Effector memory CD8-positive, alpha-beta T cell (primary cell): ENCODE measurements at regions not wholly inside any gene's neighbourhood (a gene's known extent, or its start where the extent isn't known, plus 50 kb on each side); places are given as distances from the start of the nearest gene placed in this dataset.
"Not testable (repeated sequence)": the region's sequence is repeated elsewhere in the genome, so short reads cannot be mapped to it uniquely, and the experiment has no call there.

ENCODE experiments used
- ATAC-seq: fragments of 150-1000 bp; cut with Tn5 transposase; replicated peaks from 2 replicates; pipeline ENCODE4 v1.10.0; 2021; ENCODE audit warnings: mild to moderate bottlenecking, moderate library complexity
- DNase-seq, 3 experiments: peaks; one replicate each; pipeline ENCODE4 v3.0.0; 2021
- H3K27ac Mint-ChIP-seq, 2 donors: one replicate each; pipeline ENCODE4 v1.8.0; 2022; ENCODE audit warnings: mild to moderate bottlenecking in 2 of 2, mixed read lengths in 2 of 2, moderate library complexity in 2 of 2
- H3K27me3 Mint-ChIP-seq, 2 donors: one replicate each; pipeline ENCODE4 v1.8.0; 2022; ENCODE audit warnings: mixed read lengths in 2 of 2
- H3K36me3 Mint-ChIP-seq: one replicate; pipeline ENCODE4 v1.8.0; 2022; ENCODE audit warnings: mild to moderate bottlenecking, moderate library complexity, mixed read lengths; ENCODE audit not compliant: insufficient read depth
- H3K4me1 Mint-ChIP-seq, 2 donors: one replicate each; pipeline ENCODE4 v1.8.0; 2022; ENCODE audit warnings: low read depth in 2 of 2, mixed read lengths in 2 of 2
- H3K4me3 Mint-ChIP-seq, 2 donors: one replicate each; pipeline ENCODE4 v1.8.0; 2022; ENCODE audit warnings: mild to moderate bottlenecking in 2 of 2, mixed read lengths in 2 of 2, moderate library complexity in 2 of 2
- H3K9me3 Mint-ChIP-seq, 2 donors: one replicate each; pipeline ENCODE4 v1.8.0; 2022; ENCODE audit warnings: mixed read lengths in 2 of 2

- Mint-ChIP-seq H3K27ac (no peak overlapping the region), H3K36me3 (no peaks in the 10 kb centered on the region), H3K27me3 (peaks cover 0 to 24% of the 10 kb centered on the region in 2 donors), H3K9me3 (no peaks in the 10 kb centered on the region), H3K4me1 (no peaks in the 10 kb centered on the region), H3K4me3 (no peak overlapping the region)
- no peak for DNase-seq
- no peak for ATAC-seq
Observed at GRCh38 chr12:124679533-124680371, 112.3 kb upstream of the NCOR2 start.

GRCh38 chr12:124679047-124679446 lies 111.6 kb upstream of the NCOR2 start:
- Mint-ChIP-seq H3K36me3 (no peaks in the 10 kb centered on the region), H3K4me3 (no peak overlapping the region), H3K27me3 (peaks cover 0 to 24% of the 10 kb centered on the region in 2 donors), H3K4me1 (no peaks in the 10 kb centered on the region), H3K9me3 (no peaks in the 10 kb centered on the region), H3K27ac (no peak overlapping the region)
- DNase-seq (no peak), ATAC-seq (no peak)

GRCh38 chr12:124678421-124678893 lies 111.0 kb upstream of the NCOR2 start:
- Mint-ChIP-seq H3K4me3 (no peak overlapping the region), H3K27me3 (peaks cover 0 to 24% of the 10 kb centered on the region in 2 donors), H3K9me3 (no peaks in the 10 kb centered on the region), H3K27ac (no peak overlapping the region), H3K4me1 (no peaks in the 10 kb centered on the region), H3K36me3 (no peaks in the 10 kb centered on the region)
- DNase-seq (no peak), ATAC-seq (no peak)

- H3K27ac Mint-ChIP-seq, result no peak overlapping the region
- no peaks in the 10 kb centered on the region for H3K4me1 Mint-ChIP-seq
- H3K36me3 Mint-ChIP-seq, result no peaks in the 10 kb centered on the region
- DNase-seq (no peak), ATAC-seq (no peak)
- peaks cover 0 to 17% of the 10 kb centered on the region in 2 donors for H3K27me3 Mint-ChIP-seq
- no peak overlapping the region for H3K4me3 Mint-ChIP-seq
- H3K9me3 Mint-ChIP-seq, result no peaks in the 10 kb centered on the region
Observed at GRCh38 chr12:124677552-124678356, 110.3 kb upstream of the NCOR2 start.

GRCh38 chr12:124676714-124677462 lies 109.5 kb upstream of the NCOR2 start:
- DNase-seq, result no peak
- H3K9me3 Mint-ChIP-seq, result no peaks in the 10 kb centered on the region
- no peak for ATAC-seq
- H3K4me1 Mint-ChIP-seq, result no peaks in the 10 kb centered on the region
- peaks cover 0 to 13% of the 10 kb centered on the region in 2 donors for H3K27me3 Mint-ChIP-seq
- H3K27ac Mint-ChIP-seq, result no peak overlapping the region
- no peak overlapping the region for H3K4me3 Mint-ChIP-seq
- H3K36me3 Mint-ChIP-seq, result no peaks in the 10 kb centered on the region

GRCh38 chr12:124675881-124676713 lies 108.7 kb upstream of the NCOR2 start:
- H3K36me3 Mint-ChIP-seq, result no peaks in the 10 kb centered on the region
- H3K9me3 Mint-ChIP-seq, result no peaks in the 10 kb centered on the region
- H3K4me3 Mint-ChIP-seq, result no peak overlapping the region
- H3K27ac Mint-ChIP-seq, result no peak overlapping the region
- no peaks in the 10 kb centered on the region for H3K4me1 Mint-ChIP-seq
- no peak for ATAC-seq
- peaks cover 0 to 13% of the 10 kb centered on the region in 2 donors for H3K27me3 Mint-ChIP-seq
- no peak for DNase-seq

- Mint-ChIP-seq H3K27me3 (peaks cover 0 to 13% of the 10 kb centered on the region in 2 donors), H3K4me1 (no peaks in the 10 kb centered on the region), H3K27ac (no peak overlapping the region), H3K9me3 (no peaks in the 10 kb centered on the region), H3K4me3 (no peak overlapping the region), H3K36me3 (no peaks in the 10 kb centered on the region)
- ATAC-seq (no peak), DNase-seq (no peak)
Observed at GRCh38 chr12:124674937-124675336, 107.5 kb upstream of the NCOR2 start.

- peaks cover 0 to 5% of the 10 kb centered on the region in 2 donors for H3K27me3 Mint-ChIP-seq
- no peak overlapping the region for H3K4me3 Mint-ChIP-seq
- H3K9me3 Mint-ChIP-seq, result no peaks in the 10 kb centered on the region
- H3K4me1 Mint-ChIP-seq, result no peaks in the 10 kb centered on the region
- no peaks in the 10 kb centered on the region for H3K36me3 Mint-ChIP-seq
- no peak overlapping the region for H3K27ac Mint-ChIP-seq
- no peak for DNase-seq
- no peak for ATAC-seq
Observed at GRCh38 chr12:124673801-124674617, 106.6 kb upstream of the NCOR2 start.

- DNase-seq, H3K4me1 Mint-ChIP-seq, ATAC-seq, H3K9me3 Mint-ChIP-seq, H3K27ac Mint-ChIP-seq, H3K36me3 Mint-ChIP-seq, H3K4me3 Mint-ChIP-seq: not testable (repeated sequence)
- peaks cover 0 to 21% of the 10 kb centered on the region in 2 donors for H3K27me3 Mint-ChIP-seq
Observed at GRCh38 chr12:124669271-124669721, 101.9 kb upstream of the NCOR2 start.

GRCh38 chr12:124668602-124669001 lies 101.2 kb upstream of the NCOR2 start:
- no peak overlapping the region for H3K27ac Mint-ChIP-seq
- DNase-seq, result no peak
- no peaks in the 10 kb centered on the region for H3K36me3 Mint-ChIP-seq
- peaks cover 0 to 8% of the 10 kb centered on the region in 2 donors for H3K9me3 Mint-ChIP-seq
- H3K27me3 Mint-ChIP-seq, result peaks cover 0 to 21% of the 10 kb centered on the region in 2 donors
- no peaks in the 10 kb centered on the region for H3K4me1 Mint-ChIP-seq
- H3K4me3 Mint-ChIP-seq, result no peak overlapping the region
- no peak for ATAC-seq

GRCh38 chr12:124667506-124668326 lies 100.3 kb upstream of the NCOR2 start:
- Mint-ChIP-seq H3K36me3 (no peaks in the 10 kb centered on the region), H3K27ac (no peak overlapping the region), H3K4me1 (no peaks in the 10 kb centered on the region), H3K27me3 (peaks cover 0 to 29% of the 10 kb centered on the region in 2 donors), H3K9me3 (peaks cover 0 to 8% of the 10 kb centered on the region in 2 donors), H3K4me3 (no peak overlapping the region)
- no peak for ATAC-seq
- DNase-seq, result no peak
